HK-2 (cell line): ENCODE measurements at regions not wholly inside any gene's neighbourhood (a gene's known extent, or its start where the extent isn't known, plus 50 kb on each side); places are given as distances from the start of the nearest gene placed in this dataset.
"Not testable (repeated sequence)": the region's sequence is repeated elsewhere in the genome, so short reads cannot be mapped to it uniquely, and the experiment has no call there.

Source experiments
- DNase-seq: peaks from one replicate; pipeline ENCODE4 v3.0.0-alpha.2; 2018; ENCODE audit not compliant: unreplicated experiment

DNA sequence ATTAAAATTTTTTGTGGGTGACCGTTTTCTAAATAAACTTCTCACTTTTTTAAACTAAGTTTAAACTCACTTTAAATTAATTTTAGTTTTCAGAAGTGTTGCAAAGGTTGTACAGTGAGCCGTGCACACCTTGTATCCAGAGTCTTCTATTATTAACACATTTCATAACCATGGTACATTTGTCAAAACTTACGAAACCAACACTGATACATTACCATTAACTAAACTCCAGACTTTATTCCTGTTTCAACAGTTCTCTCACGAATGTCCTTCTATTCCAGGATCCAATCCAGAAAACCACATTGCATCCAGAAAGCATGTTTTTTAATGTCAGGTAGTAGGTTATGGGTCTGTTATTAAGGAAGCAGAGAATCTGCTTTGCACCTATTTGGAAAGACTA is 319.9 kb downstream of the CBLN4 start:
- no peak for DNase-seq

DNA sequence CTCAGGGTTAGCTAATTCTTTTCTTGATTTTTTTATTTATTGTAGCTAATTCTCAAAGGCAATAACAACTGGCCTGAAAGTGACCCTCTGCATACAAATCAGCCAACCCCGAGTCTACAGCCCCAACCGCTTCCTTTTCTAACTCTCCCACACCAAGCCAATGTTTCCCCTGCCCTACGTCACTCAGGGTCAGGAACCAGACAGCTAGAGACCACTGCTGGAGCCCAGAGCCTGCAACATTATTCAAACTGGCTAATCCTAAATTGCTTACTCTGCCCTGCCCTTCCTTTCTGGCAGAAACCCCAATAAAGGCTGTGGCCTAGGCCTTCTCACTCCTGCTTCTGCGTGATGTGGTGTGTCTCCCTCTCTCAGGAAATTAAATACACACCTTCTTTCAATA is 320.7 kb downstream of the CBLN4 start:
- no peak for DNase-seq

GRCh38 chr20:55678970-55679667 is 326.2 kb downstream of the CBLN4 start:
- DNase-seq: no peak

GRCh38 chr20:55678126-55678525 is 327.2 kb downstream of the CBLN4 start:
- DNase-seq: no peak

DNA sequence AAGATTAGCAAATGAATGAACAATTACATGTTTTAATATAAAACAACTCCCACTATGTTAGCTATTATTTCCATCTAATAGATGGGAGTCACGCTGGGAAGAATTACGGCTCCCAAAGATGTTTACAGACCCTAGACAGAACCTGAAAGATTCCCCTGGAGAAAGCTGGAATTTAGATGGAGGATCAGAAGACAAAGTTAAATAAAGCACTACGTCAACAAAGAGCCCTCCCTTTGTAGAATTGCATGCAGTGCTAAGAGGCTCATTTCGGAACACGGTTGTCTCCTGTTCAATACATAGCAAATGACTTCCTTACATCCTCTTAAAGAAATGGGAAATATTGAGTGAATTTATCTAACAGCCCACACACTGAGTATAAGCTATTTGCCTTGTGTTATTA is 328.3 kb downstream of the CBLN4 start:
- no peak for DNase-seq

DNA sequence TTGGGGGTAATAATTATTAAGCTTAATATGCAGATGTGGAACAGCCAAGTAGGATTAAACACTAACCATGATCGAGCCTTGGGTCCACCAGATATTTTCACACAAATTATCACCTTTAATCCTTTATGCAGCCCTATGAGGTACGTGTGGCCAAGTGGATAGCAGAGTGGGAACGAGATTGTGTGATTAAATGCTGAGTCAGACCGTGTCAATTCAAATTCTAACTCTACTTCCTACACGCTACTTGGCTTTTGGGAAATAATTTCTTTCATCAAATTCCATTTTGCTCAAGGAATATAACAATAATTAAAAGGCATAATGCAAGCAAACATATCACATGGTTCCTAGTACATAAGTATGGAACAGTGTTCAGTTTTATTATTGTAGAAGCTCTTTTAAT is 329.2 kb downstream of the CBLN4 start:
- DNase-seq: no peak

DNA sequence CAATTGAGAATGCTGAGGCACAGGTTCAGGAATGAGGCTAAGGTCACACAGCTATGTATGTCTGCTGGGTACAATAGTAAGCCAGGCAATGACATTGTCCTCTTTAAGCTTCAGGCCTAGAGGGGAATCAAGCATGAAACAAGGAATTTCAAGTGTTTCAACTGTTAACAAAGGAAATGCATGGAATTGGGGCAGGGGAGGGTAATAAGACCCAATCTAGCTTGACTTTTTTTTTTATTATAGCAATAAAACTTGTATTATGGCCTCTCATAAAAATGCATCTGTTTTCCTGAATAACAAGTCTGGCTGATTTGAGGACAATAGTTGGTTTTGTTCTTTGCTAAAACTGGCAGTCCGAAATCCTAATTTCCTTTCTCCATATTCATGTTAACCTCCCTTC is 336.7 kb downstream of the CBLN4 start:
- DNase-seq: no peak

DNA sequence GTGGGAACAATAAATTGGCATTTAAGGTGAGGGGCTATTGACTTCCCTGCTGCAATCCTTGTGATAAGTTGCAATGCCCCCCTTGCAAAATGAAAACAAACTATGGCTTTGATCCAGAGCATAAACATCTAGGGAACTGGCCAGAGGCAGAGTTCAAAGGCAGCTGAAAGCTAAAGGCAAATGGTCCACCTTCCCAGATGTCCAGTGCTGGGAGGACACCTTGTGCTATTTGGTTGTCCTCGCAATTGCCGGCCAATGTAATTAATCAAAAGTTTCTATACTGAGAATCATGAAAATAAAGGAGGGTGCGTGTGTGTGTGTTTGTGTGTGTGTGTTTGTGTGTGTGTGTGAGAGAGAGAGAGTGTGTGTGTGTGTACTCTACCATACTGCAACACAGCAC is 337.4 kb downstream of the CBLN4 start:
- DNase-seq: no peak

DNA sequence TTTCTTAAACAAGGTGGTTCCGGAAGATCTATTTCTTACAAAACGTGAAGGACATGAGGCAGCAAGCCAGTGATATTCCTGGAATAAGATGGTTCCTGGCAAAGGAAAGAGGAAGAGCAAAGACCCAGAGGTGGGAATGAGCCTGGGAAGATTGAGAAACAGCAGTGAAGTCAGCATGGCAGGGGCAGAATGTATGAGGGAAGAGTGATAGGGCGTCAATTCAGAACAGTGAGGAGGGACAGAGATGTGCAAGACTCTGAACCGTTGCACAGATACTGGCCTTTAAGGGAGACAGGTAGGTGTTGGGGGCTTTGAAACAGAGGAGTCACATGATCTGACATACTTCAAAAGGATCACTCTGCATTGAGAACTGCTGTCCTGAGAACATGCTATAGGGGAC is 338.3 kb downstream of the CBLN4 start:
- DNase-seq: no peak

DNA sequence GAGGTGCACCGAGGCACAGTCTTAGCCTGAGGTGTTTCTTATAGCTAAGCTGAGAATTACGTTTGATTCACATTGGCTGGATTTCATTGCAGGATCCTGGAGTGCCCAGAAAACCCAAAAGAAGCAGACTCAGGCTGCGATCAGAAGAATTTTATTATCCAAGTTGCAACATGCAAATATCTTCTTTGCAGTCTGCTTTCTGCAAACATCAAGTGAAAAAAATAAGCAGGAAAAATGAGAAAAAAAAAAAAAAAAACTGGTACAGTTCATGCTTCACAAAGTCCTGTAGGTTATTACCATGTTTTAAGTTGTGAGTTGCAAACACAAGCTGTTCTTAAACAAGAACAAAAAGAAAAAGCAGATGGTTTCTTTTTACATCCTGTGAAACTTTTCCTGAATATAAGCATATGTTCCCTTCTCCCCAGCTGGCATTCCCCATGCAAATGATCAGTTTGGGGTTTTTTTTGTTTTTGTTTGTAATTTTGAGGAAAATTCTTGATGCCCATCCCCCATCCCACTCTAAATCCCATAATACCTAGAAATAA is 349.0 kb downstream of the CBLN4 start:
- DNase-seq: no peak

GRCh38 chr20:55650657-55651360 is 354.5 kb downstream of the CBLN4 start:
- no peak for DNase-seq

- DNase-seq: no peak
Measured at GRCh38 chr20:55649254-55649653, 356.1 kb downstream of the CBLN4 start.

DNA sequence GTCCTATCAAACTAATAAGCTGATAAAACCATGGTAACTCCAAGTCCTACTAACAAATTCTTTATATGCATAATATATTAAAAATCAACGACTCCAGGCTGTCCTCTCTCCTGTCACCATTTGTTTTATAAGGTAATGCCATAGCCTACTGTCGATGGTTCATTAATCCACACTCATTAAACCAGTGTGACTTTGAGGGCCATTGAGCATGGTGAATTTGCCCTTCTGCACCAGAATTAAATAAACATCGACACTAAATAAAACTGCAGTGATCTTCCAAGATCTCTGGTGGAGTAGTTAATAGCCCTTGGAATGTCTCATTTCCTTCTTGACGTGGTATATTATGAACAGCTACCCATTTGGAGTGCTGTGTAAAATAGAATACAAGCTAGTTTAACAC is 358.5 kb downstream of the CBLN4 start:
- no peak for DNase-seq

DNA sequence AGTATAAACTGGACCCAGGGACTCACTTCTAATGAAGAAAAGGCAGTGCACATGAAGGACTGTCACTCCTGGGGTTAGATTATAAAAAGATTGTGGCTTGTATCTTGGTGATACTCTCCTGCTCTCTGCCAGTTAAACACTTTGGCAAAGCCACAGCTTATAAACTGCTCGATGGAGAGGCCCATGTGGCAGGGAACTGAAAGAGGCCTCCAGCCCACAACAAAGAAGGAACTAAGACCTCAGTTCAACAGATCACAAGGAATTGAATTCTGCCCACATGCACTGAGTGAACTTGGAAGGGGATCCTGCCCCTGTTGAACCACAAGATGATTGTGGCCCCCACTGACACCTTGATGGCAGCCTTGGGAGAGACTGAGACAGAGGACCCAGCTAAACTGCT is 363.8 kb downstream of the CBLN4 start:
- no peak for DNase-seq

DNA sequence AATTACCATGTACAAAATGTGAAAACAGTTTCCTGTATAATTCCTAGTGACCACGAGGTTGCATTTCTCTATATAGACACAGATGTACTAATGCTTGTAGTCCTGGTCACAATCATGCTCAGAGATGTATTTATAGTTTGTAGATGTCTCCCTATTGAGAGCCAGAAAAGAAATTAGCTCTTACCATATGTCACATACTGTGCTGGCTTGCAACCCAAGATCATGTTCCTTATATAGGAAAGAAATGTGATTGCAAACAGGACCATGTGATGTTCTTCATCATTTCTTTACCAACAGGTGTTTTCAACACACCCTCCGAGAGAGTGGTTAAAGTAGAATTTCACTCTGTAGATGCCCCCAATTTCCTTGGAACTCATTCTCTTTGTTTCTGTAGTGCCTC is 369.4 kb downstream of the CBLN4 start:
- DNase-seq: no peak

DNA sequence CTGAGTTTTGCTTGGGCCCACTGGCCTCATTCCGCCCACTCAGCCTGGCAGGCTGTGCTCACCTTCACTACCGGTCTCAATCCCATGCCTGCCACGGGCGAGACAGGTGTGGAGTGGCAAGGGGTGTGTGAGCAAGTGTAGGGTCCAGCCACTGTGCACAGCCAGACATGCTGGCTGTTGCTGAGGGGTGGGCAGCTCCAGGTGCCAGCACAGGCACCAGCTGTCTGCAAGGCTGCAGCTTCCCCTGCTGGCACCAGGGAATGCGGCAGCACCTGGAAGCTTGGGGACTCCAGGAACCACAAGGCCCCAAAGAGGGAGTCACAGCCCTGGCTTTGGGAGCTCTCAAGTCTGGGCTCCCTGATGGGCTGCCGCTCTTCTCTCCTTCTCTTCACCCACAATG is 372.7 kb downstream of the CBLN4 start:
- no peak for DNase-seq

GRCh38 chr20:55629143-55629542 is 376.2 kb downstream of the CBLN4 start:
- not testable (repeated sequence) for DNase-seq

- DNase-seq: no peak
Measured at GRCh38 chr20:55626716-55627115, 378.6 kb downstream of the CBLN4 start.

- DNase-seq: no peak
Measured at GRCh38 chr20:55616367-55616766, 389.0 kb downstream of the CBLN4 start.

DNA sequence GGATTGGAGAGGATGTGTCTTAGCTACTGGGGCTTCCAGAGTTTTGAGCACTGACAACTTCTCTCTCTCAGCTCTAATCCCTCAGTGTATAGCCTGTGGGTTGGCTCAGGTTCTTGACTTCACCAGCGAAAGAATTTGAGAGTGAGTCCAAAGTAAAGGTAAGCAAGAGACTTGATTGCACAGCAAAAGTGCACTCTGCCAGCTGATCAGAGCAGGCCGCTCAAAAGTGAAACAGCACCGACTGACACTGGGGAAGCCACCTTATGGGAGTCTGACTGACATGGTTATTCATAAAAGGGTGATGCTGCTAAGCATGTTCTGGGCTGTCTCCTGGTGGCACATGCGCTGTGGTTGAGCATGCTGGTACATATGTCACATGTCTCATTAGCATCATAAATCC is 389.5 kb downstream of the CBLN4 start:
- DNase-seq: no peak

GRCh38 chr20:55614220-55614757 is 391.0 kb downstream of the CBLN4 start:
- no peak for DNase-seq

DNA sequence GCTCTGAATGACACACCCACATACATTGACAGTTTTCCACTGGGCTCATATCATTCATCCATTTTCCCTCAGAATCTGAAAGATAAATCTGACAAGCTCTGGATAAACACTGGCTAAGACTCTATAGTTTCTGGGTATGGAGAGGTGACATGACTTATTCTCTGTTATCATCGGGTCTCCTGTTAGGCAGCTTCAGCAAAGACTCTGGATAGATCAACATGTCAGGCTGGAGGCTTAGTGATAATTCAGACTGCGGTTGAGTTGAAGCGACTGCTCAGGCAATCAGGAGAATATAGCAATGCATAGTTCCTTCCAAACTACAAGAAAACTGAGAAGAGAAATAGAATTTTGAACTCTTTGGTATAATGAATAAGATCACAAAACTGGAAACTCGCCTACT is 394.6 kb downstream of the CBLN4 start:
- DNase-seq: no peak

GRCh38 chr20:55605594-55605993 is 399.7 kb downstream of the CBLN4 start:
- no peak for DNase-seq
